M059J (cell line): ENCODE measurements at regions not wholly inside any gene's neighbourhood (a gene's known extent, or its start where the extent isn't known, plus 50 kb on each side); places are given as distances from the start of the nearest gene placed in this dataset.

ENCODE experiments used
- DNase-seq: peaks from one replicate; pipeline ENCODE4 v3.0.0-alpha.2; 2012; ENCODE audit warnings: low read depth

GRCh38 chr2:142254031-142254430 is 123.2 kb upstream of the LRP1B start:
- no peak for DNase-seq

- no peak for DNase-seq
These were observed 110.2 kb upstream of the LRP1B start for GRCh38 chr2:142241016-142241415.

GRCh38 chr2:142236181-142236580 is 105.4 kb upstream of the LRP1B start:
- DNase-seq = no peak

GRCh38 chr2:142234741-142235140 is 103.9 kb upstream of the LRP1B start:
- no peak for DNase-seq

GRCh38 chr2:142223309-142223708 is 92.5 kb upstream of the LRP1B start:
- DNase-seq = no peak

- DNase-seq = no peak
These were observed 91.9 kb upstream of the LRP1B start for GRCh38 chr2:142222715-142223114.

- peak; percentile 44 for DNase-seq
These were observed 90.1 kb upstream of the LRP1B start for GRCh38 chr2:142220901-142221300.

GRCh38 chr2:142220239-142220638 is 89.4 kb upstream of the LRP1B start:
- DNase-seq = no peak

- peak; percentile 50 for DNase-seq
These were observed 87.7 kb upstream of the LRP1B start for GRCh38 chr2:142218471-142218870.

GRCh38 chr2:142217804-142218203 is 87.0 kb upstream of the LRP1B start:
- DNase-seq = peak; percentile 20

GRCh38 chr2:142200062-142200461 is 69.2 kb upstream of the LRP1B start:
- DNase-seq = no peak

GRCh38 chr2:142199073-142199472 is 68.3 kb upstream of the LRP1B start:
- no peak for DNase-seq

GRCh38 chr2:142190805-142191204 is 60.0 kb upstream of the LRP1B start:
- peak; percentile 41 for DNase-seq

GRCh38 chr2:142189501-142189900 is 58.7 kb upstream of the LRP1B start:
- no peak for DNase-seq

GRCh38 chr2:142188562-142188961 is 57.7 kb upstream of the LRP1B start:
- DNase-seq = peak; percentile 8

GRCh38 chr2:142180820-142181533 is 50.2 kb upstream of the LRP1B start:
- peak; percentile 14 for DNase-seq
